Lower leg skin (tissue), 3 donors: ENCODE measurements at regions not wholly inside any gene's neighbourhood (a gene's known extent, or its start where the extent isn't known, plus 50 kb on each side); places are given as distances from the start of the nearest gene placed in this dataset.

Source experiments
- CTCF ChIP-seq, 3 donors: fragments of 450-650 bp; IDR thresholded peaks; one replicate each; pipeline ENCODE4 v1.5.1; 2016; ENCODE audit warnings: antibody characterized with exemption in 3 of 3, mild to moderate bottlenecking in 3 of 3, moderate library complexity in 2 of 3
- POLR2A ChIP-seq, 2 donors: fragments of 450-650 bp; IDR thresholded peaks; one replicate each; pipeline ENCODE4 v1.6.1; 2016 to 2017; ENCODE audit warnings: antibody characterized with exemption in 2 of 2, mild to moderate bottlenecking in 1 of 2, moderate library complexity in 1 of 2

GRCh38 chr14:105986894-105987284 lies 460.5 kb downstream of the TMEM121 start:
- no peak for TF ChIP-seq POLR2A (IDR thresholded peaks at IDR 0.05)
- TF ChIP-seq CTCF (IDR thresholded peaks at IDR 0.05): no peak
